ENCODE measurements at regions not wholly inside any gene's neighbourhood (a gene's known extent, or its start where the extent isn't known, plus 50 kb on each side); places are given as distances from the start of the nearest gene placed in this dataset.

- Histone ChIP-seq H3K9ac (ENCODE audit: low read length) (no peak overlapping the region), H3K27ac (ENCODE audit: low read depth, low read length, poor library complexity, severe bottlenecking) (no peak overlapping the region), H3K9me3 (ENCODE audit: low read length) (no peaks in the 10 kb centered on the region), H4K20me1 (ENCODE audit: insufficient read depth, low read length) (no peaks in the 10 kb centered on the region), H3K4me2 (ENCODE audit: low read length) (no peak overlapping the region), H3K36me3 (ENCODE audit: insufficient read depth, low read length) (no peaks in the 10 kb centered on the region), H3K4me1 (ENCODE audit: insufficient read depth, low read length, severe bottlenecking) (no peaks in the 10 kb centered on the region), H3F3A (ENCODE audit: insufficient read depth, low read length) (no peaks in the 10 kb centered on the region), H3K79me2 (ENCODE audit: insufficient read depth, low read length) (no peaks in the 10 kb centered on the region), H3K27me3 (ENCODE audit: insufficient read depth, low read length) (no peaks in the 10 kb centered on the region), H3K9me2 (ENCODE audit: low read depth, low read length) (no peaks in the 10 kb centered on the region), H2AFZ (ENCODE audit: low read length) (no peak overlapping the region), H3K4me3 (ENCODE audit: low read depth, low read length, poor library complexity, severe bottlenecking) (no peak overlapping the region)
- TF ChIP-seq EZH2 (IDR thresholded peaks at IDR 0.05; ENCODE audit: borderline replicate concordance, low read length), result no peak
- TF ChIP-seq, protein P1, sequence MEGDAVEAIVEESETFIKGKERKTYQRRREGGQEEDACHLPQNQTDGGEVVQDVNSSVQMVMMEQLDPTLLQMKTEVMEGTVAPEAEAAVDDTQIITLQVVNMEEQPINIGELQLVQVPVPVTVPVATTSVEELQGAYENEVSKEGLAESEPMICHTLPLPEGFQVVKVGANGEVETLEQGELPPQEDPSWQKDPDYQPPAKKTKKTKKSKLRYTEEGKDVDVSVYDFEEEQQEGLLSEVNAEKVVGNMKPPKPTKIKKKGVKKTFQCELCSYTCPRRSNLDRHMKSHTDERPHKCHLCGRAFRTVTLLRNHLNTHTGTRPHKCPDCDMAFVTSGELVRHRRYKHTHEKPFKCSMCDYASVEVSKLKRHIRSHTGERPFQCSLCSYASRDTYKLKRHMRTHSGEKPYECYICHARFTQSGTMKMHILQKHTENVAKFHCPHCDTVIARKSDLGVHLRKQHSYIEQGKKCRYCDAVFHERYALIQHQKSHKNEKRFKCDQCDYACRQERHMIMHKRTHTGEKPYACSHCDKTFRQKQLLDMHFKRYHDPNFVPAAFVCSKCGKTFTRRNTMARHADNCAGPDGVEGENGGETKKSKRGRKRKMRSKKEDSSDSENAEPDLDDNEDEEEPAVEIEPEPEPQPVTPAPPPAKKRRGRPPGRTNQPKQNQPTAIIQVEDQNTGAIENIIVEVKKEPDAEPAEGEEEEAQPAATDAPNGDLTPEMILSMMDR (IDR thresholded peaks at IDR 0.05; ENCODE audit: low read length), result peak; percentile 16; the same call in 1 of the 2 replicates
Measured at GRCh38 chr5:23302438-23302837, 205.0 kb upstream of the PRDM9 start.

GRCh38 chr5:23289162-23289561 is 218.2 kb upstream of the PRDM9 start:
- no peaks in the 10 kb centered on the region for H3F3A ChIP-seq (ENCODE audit: insufficient read depth, low read length)
- no peaks in the 10 kb centered on the region for H3K79me2 ChIP-seq (ENCODE audit: insufficient read depth, low read length)
- H3K9me3 ChIP-seq (ENCODE audit: low read length), result no peaks in the 10 kb centered on the region
- H3K4me1 ChIP-seq (ENCODE audit: insufficient read depth, low read length, severe bottlenecking), result no peaks in the 10 kb centered on the region
- no peaks in the 10 kb centered on the region for H3K9me2 ChIP-seq (ENCODE audit: low read depth, low read length)
- no peaks in the 10 kb centered on the region for H3K27me3 ChIP-seq (ENCODE audit: insufficient read depth, low read length)
- no peak overlapping the region for H3K4me2 ChIP-seq (ENCODE audit: low read length)
- no peak overlapping the region for H3K27ac ChIP-seq (ENCODE audit: low read depth, low read length, poor library complexity, severe bottlenecking)
- H3K9ac ChIP-seq (ENCODE audit: low read length), result no peak overlapping the region
- no peak overlapping the region for H2AFZ ChIP-seq (ENCODE audit: low read length)
- no peaks in the 10 kb centered on the region for H3K36me3 ChIP-seq (ENCODE audit: insufficient read depth, low read length)
- H3K4me3 ChIP-seq (ENCODE audit: low read depth, low read length, poor library complexity, severe bottlenecking), result no peak overlapping the region
- no peaks in the 10 kb centered on the region for H4K20me1 ChIP-seq (ENCODE audit: insufficient read depth, low read length)
- TF ChIP-seq EZH2 (IDR thresholded peaks at IDR 0.05; ENCODE audit: borderline replicate concordance, low read length), result no peak
- TF ChIP-seq, protein P1 (IDR thresholded peaks at IDR 0.05; ENCODE audit: low read length), result no peak

DNA sequence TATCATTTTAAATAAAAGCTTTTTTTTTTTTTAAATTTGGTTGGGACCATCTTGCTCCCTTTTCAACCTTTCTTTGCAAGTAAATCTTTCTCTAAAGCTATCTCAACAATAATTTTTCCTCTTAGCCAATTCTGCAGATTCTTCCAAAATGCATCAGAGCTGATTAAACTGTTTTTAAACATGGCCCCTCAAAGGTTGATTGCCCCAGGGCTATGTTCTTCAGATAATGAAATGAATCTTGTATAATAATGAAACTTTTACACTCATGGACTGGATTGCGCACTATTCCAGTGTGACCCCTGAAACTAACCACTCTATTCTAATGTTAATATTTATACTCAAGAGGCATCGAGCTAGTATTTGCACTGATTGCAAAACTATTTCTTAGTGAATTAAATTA is 222.8 kb upstream of the PRDM9 start:
- Histone ChIP-seq H4K20me1 (ENCODE audit: insufficient read depth, low read length) (no peaks in the 10 kb centered on the region), H3K9ac (ENCODE audit: low read length) (no peak overlapping the region), H3F3A (ENCODE audit: insufficient read depth, low read length) (no peaks in the 10 kb centered on the region), H2AFZ (ENCODE audit: low read length) (no peak overlapping the region), H3K9me2 (ENCODE audit: low read depth, low read length) (no peaks in the 10 kb centered on the region), H3K27ac (ENCODE audit: low read depth, low read length, poor library complexity, severe bottlenecking) (no peak overlapping the region), H3K4me2 (ENCODE audit: low read length) (no peak overlapping the region), H3K36me3 (ENCODE audit: insufficient read depth, low read length) (no peaks in the 10 kb centered on the region), H3K79me2 (ENCODE audit: insufficient read depth, low read length) (no peaks in the 10 kb centered on the region), H3K4me3 (ENCODE audit: low read depth, low read length, poor library complexity, severe bottlenecking) (no peak overlapping the region), H3K9me3 (ENCODE audit: low read length) (no peaks in the 10 kb centered on the region), H3K27me3 (ENCODE audit: insufficient read depth, low read length) (no peaks in the 10 kb centered on the region), H3K4me1 (ENCODE audit: insufficient read depth, low read length, severe bottlenecking) (no peaks in the 10 kb centered on the region)
- TF ChIP-seq, protein P1 (IDR thresholded peaks at IDR 0.05; ENCODE audit: low read length), result no peak
- no peak for TF ChIP-seq EZH2 (IDR thresholded peaks at IDR 0.05; ENCODE audit: borderline replicate concordance, low read length)
